ENCODE measurements at regions not wholly inside any gene's neighbourhood (a gene's known extent, or its start where the extent isn't known, plus 50 kb on each side); places are given as distances from the start of the nearest gene placed in this dataset.

DNA sequence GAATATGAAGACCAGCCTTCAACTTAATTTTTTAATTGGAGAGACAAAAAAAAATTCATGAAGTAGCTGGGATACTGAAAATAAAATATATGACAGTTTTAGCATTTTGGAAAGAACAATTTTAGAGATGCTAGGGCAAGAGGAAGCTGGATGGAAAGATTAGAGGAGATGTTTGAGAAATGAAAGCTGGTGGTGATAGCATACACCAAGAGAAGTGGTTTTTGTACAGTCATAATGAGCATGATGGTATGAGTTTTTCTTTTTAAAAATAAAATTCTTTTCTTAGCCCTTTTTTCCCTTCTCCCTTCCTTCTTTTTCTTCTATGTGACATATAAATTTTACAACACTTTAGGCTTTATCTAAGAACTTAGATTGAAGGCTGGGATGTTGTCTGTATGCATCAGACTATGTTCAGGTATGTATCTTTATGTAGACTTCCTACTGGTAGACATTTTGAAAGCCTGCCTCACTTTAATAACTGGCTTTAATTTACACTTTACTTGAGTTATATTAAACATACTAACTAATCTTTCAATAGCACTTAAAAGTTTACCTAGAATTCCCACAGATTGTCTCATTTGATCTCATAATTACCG is 522.5 kb downstream of the TLE4 start:
- TF ChIP-seq CTCF (IDR thresholded peaks at IDR 0.05; ENCODE audit: extremely low read depth in 1 of 2, insufficient read depth in 1 of 2, low read depth in 1 of 2, low read length in 2 of 2) (no peak), POLR2AphosphoS5 (IDR thresholded peaks at IDR 0.05; ENCODE audit: insufficient read depth, low read depth, low read length) (no peak), POLR2A (IDR thresholded peaks at IDR 0.05; ENCODE audit: low read depth, low read length) (no peak), EZH2 (IDR thresholded peaks at IDR 0.05; ENCODE audit: borderline replicate concordance, low read depth, low read length, severe bottlenecking) (no peak), FOS (IDR thresholded peaks at IDR 0.05; ENCODE audit: borderline replicate concordance, insufficient read depth, low read length) (no peak), MYC (IDR thresholded peaks at IDR 0.05; ENCODE audit: low read depth, low read length) (no peak), JUN (IDR thresholded peaks at IDR 0.05; ENCODE audit: borderline replicate concordance, insufficient read depth, insufficient read length, low read depth) (no peak), GATA2 (IDR thresholded peaks at IDR 0.05; ENCODE audit: insufficient read depth, insufficient read length, low read depth, low read length) (no peak)
- TF ChIP-seq, protein P1, sequence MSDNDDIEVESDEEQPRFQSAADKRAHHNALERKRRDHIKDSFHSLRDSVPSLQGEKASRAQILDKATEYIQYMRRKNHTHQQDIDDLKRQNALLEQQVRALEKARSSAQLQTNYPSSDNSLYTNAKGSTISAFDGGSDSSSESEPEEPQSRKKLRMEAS (IDR thresholded peaks at IDR 0.05; ENCODE audit: insufficient read depth, insufficient read length) = no peak
